Loucy (cell line): ENCODE measurements at regions not wholly inside any gene's neighbourhood (a gene's known extent, or its start where the extent isn't known, plus 50 kb on each side); places are given as distances from the start of the nearest gene placed in this dataset.

ENCODE experiments used
- CTCF ChIP-seq: fragments of 200-600 bp; sonication (generic); conservative IDR thresholded peaks from 2 replicates; pipeline ENCODE4 v1.5.1; 2014; ENCODE audit warnings: mild to moderate bottlenecking, antibody characterized with exemption, low read length
- EZH2phosphoT487 ChIP-seq: fragments of 200-600 bp; IDR thresholded peaks from 2 replicates; pipeline ENCODE4 v1.6.1; 2018; ENCODE audit warnings: antibody characterized with exemption, mild to moderate bottlenecking, moderate library complexity, borderline replicate concordance

GRCh38 chr2:165007161-165007744 lies 51.9 kb upstream of the SLC38A11 start:
- no peak for TF ChIP-seq CTCF
- no peak for TF ChIP-seq EZH2phosphoT487
